Esophagus mucosa (tissue), 1 donor: ENCODE measurements at regions not wholly inside any gene's neighbourhood (a gene's known extent, or its start where the extent isn't known, plus 50 kb on each side); places are given as distances from the start of the nearest gene placed in this dataset.
A peak's percentile ranks its signal among the peaks of the same experiment; 100 is the strongest.
"Not testable (repeated sequence)": the region's sequence is repeated elsewhere in the genome, so short reads cannot be mapped to it uniquely, and the experiment has no call there.

Experiments
- ATAC-seq: fragments of 200-7000 bp; cut with Tn5 transposase; one replicate; pipeline ENCODE4 v1.9.1; 2020
- donor health status: DM: yes; HTN: yes; CAD: no.

DNA sequence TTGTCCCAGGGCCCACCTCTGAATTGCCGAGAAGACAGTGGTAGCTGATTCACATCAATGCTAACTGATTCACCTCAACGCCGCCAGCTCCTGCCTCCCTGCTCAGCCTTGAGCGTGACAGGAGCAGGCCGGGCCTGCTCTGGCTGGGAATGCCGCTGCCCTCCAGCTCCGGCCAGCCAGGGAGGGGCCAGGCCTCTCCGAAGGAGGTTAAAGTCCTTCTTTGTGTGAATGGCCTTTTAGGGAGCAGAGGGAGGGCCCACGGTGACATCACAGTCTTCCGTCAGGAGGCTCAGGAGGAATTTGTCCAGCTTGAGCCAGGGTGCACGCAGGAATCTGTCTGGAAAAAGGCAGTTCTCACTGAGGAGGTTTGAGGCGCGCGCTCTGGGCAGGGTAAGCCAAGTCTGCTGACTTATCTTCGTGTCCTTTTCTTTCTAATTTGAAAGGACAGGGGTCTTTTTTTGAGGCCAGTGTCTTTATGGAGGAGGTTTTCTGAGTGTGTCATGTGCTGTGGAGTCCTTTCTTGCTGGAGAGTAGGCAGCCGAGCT is 82.7 kb downstream of the C9orf152 start:
- ATAC-seq = peak; percentile 33

DNA sequence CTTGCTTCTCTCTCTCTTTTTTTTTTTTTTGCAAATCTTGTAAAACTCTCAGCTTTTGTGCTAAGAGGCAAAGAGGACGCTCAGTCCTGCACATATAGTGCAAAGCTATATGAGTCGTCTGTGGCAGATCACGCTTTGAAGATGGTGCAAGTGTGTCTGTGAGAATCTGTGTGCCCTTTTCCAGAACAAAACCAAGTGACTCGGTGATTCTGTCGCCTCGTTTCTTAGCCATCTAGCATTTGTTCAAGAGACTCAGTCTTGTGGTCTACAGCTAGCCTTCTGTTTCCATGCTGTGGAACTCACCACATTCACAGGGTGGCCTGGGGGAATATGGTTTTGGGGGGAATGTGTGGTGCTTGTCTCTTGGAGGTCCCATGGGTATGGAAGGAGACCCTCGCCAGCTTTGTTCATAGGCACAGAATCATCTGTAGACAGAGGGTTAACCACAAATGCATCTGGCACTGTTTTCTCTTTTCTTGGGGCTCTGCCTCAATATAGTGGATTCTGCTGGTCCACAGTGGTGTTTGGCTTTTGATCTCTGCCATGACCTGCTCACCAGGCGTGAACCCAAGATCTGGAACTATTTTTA is 82.1 kb downstream of the C9orf152 start:
- ATAC-seq = no peak

DNA sequence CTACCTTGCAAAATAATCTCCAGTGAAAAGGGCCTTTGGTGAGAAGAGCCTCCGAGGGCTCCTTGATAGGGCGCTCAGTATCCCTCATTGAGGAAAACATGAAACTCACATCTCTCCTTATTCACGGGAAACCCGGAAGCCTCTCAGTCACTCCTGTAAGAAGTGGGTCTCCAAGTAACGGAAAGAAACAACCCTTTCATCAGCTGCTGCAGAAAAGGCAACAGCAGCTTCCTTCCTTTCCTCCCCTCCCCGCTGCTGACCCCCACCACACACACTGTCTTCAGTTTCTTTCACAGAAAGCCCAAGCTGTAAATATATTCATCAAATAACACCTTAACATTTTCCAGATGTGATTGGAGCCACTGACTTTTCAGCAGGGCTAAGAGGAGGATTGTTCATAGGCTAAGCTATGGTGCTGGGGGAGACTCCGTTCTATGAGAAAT is 81.4 kb downstream of the C9orf152 start:
- no peak for ATAC-seq

DNA sequence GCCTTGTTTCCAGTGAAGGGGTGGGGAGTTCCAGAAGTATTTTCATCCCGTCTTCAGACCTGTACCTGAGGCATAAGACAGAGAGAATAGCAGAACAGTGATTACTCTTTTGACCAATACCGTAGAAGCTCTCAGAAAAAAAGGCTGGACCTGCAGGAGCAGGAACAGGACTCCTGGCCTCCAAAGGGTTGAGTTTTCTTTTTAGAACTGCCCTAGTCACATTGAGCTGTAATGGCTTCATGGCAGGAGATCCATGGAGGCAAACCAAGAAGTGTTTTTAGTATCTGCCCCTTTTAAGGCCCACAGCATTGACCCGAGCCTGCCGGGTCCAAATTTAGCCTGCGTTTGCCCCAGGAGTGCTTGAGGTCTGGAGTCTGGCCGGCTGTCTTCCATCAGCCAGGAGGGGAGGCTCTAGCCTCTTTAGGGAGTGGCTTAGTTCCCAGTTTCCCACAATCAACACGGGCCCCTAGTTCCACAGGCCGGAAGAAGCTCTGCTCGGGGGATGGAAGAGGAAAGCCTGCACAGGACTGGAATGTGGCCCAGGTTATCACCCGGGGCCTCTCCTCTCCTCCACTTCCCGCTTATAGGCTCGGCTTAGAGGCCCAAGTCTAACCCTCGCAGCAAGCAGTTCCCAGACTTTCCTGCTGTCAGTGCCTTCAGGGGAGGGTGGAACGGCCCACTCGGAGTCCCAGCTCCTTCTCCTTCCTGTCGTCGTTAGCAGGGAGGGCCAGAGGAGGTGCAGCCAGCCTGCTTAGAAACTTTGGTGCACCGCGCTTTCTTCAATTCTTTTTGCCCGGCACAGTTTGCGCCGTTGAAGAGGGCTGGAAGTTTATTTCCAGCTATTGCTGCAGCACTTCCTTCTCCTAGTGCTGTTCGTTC is 80.7 kb downstream of the C9orf152 start:
- ATAC-seq = peak; percentile 53

DNA sequence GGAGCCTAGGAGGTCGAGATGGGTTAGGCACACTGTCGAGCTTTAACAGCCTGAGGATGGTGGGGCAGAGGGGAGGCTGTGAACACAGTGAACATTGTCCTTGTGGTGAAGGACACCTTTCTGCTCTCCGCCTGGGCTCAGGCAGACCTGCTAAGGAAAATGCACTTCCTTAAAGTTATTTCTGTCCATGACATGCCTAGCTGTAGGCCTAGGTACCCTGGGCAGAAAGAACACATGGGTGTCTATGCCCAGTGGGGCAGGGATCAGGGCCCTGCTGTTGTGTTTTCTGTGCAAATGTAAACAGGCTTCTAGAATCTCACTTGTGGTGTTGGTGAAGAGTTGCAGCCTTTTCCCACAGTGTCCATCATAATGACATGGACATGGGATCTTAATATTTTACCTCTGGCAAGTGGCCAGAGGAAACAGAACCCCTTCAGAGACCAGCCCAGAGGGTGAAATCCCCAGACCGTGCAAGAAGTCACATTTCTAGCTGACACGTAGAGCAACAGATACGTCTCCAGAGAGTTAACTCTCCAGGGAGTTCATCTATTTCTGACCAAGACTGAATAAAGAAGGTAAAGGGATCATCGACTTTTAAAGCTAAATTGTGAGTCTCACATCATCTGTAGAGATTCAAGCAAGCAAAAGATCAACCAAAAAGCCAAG is 79.2 kb downstream of the C9orf152 start:
- ATAC-seq = peak; percentile 23

DNA sequence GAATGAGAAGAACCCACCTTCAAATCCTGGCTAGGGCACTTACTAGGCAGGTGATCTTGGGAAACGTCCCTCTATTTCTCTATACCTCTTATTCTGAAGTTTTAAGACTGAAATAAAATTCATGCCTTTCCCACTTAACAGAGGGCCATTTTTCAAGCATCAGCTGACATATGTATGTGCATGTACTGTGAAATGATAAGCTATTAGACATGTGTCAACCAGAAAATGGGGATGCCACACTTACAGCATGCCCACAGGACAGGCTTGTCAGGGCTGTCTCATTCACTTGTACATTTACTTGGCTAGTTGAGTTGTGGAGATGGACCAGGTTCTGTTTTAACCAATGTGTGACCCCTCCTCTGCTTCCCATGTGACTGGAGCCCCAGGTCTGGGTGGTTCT is 78.5 kb downstream of the C9orf152 start:
- no peak for ATAC-seq

DNA sequence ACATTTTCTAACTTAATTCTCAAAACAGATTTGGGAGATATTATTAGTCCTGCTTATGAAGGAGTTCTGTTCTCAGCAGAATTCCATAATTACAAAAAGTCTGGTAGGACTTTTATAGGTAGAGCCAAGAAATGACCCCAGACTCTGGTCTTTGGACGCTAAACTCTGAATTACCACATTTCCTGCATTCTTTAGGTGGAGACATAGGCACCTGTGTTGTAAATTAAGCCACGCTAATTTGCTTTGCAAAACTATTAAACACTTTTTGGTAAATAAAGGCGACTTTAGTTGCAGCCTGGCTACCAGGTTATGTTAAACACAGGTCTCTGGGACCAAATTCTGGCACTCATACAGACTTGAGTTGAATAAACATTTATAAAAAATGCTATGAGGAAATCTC is 77.7 kb downstream of the C9orf152 start:
- ATAC-seq = no peak

DNA sequence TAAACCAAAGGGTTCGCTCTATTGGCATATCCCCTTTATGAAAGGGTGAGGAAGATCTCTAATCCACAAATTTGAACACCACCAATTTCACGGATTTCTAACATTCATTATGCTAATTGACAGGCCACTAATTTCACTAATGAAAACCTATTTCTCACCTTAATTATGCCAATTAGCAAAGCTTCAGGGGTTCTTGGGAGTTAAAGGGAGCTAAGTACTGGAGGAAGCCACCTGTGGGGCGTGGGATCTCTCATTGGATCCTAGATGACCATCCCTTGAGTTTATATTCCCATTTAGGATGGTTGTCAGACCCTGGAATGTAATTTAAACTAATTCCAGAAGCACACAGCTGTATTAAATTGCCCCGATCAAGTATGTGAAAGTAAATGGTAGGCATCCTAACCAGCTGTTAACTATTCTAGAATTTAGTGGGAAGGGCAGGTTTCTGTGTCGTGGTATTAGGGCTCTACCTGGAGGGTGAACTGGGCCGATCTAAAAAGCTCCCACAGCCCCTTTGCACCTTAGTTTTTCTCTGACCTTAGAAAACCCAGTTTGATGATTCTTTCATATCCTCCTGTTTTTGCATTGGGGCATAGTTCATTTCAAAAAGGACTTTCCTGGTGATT is 77.1 kb downstream of the C9orf152 start:
- no peak for ATAC-seq

DNA sequence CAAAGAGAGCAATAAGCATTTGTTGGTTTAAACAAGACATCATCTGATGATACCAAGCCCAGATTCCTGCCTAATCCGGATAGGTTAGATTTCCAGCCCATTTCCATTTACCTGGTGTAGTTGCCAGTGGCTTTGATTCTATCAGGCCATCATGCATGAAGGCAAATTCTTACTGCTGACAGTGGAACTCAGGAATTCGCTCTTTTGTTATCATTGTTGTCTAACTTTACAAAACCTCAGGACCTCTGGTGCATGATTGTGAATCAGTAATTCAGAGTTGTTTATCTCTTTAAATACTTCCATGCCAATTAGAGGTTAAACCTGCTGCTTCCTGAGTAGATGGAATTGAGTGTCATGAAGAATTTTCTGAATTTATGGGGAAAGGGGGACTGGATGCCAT is 76.5 kb downstream of the C9orf152 start:
- no peak for ATAC-seq

DNA sequence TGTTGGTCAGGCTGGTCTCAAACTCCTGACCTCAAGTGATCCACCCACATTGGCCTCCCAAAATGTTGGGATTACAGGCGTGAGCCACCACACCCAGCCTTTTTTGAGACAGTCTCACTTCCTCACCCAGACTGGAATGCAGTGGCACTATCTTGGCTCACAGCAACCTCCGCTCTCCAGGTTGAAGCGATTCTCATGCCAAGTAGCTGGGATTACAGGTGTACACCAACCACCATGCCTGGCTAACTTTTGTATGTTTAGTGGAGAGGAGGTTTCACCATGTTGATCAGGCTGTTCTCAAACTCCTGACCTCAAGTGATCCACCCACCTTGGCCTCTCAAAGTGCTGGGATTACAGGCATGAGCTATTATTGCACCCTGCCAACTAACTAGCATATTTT is 75.4 kb downstream of the C9orf152 start:
- ATAC-seq = not testable (repeated sequence)

DNA sequence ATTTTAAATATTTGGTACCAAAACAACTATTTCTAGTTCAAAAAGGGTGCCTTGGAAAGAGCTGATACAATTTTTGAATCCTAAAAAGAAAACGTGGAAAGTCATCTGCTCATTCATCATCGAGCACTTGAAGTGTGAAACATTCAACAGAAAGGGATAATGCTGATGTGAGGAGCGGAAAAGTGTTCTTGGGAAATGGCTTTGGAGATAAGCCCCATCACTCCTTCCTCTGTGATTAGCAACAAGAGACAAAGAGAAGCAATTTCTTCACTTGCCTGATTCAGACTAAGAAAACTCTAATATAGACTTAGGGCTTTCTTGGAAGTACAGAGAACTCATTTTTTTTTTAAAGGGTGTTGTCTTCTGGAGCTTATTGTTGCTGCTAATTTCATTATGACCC is 74.9 kb downstream of the C9orf152 start:
- no peak for ATAC-seq

DNA sequence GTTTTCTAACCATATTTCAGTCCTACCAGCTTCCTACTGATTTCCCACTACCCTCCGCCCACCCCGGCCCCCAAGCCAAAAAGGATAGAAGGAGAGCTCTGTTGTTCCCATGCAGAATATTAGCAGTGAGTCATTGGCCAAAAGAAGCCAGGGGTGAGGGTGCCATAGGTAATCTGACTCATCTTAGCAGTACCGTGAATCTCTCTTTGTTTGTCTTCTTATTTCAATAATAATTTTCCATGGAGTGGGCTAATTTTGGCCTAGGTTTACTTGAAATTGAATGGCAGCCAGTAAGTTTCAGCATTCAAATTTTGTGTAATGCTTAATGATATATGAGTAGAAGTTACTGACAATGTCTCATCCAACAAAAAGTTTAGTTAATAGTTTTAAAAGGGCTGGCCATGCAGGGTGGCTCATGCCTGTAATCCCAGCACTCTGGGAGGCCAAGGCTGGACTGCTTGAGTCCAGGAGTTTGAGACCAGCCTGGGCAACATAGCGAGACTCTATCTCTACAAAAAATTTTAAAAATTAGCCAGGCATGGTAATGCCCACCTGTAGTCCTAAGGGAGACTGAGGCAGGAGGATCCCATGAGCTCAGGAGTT is 74.2 kb downstream of the C9orf152 start:
- no peak for ATAC-seq

DNA sequence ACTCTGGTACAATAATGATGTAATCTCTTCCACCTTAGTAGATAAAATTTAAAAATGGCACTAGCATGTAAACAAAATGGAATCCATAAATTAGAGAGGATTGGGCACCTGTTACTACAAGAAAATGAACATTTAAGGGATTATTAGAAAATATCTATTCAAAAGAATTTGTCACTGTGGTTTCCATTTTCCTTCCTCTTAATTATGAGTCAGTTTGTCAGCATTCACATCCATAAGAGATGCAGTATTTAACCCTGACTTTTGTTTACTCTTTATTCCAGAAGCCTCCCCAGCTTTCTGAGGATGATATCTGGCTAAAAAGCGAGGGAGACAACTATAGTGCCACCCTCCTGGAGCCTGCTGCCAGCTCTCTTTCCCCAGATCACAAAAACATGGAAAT is 72.1 kb downstream of the C9orf152 start:
- ATAC-seq = no peak

DNA sequence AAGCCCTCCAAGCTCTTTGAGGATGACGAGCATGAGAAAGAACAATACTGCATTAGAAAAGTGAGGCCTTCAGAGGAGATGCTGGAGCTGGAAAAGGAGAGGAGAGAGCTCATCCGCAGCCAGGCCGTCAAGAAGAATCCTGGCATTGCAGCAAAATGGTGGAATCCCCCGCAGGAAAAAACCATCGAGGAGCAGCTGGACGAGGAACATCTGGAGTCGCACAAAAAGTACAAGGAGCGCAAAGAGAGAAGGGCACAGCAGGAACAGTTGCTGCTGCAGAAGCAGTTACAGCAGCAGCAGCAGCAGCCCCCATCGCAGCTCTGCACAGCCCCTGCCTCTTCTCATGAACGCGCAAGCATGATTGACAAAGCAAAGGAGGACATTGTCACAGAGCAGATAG is 71.2 kb downstream of the C9orf152 start:
- ATAC-seq = no peak

DNA sequence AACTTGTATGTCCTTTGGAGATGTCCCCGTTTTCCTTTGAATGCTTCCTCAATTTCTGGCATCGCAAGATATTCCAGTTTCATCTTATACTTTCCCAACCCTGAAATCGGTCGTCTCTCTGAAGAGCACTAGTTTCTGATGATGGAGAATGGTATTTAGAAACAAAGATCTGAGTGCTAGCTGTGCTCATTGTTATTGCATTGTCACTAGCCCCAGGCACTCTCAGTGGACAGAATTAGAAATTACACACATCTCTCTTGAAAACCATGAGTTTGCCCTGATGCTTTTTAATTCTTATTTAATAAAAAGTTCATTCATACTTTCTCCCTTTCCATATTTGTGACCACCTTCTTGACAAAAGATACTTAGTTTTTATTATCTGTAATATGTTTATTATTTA is 67.7 kb downstream of the C9orf152 start:
- no peak for ATAC-seq

DNA sequence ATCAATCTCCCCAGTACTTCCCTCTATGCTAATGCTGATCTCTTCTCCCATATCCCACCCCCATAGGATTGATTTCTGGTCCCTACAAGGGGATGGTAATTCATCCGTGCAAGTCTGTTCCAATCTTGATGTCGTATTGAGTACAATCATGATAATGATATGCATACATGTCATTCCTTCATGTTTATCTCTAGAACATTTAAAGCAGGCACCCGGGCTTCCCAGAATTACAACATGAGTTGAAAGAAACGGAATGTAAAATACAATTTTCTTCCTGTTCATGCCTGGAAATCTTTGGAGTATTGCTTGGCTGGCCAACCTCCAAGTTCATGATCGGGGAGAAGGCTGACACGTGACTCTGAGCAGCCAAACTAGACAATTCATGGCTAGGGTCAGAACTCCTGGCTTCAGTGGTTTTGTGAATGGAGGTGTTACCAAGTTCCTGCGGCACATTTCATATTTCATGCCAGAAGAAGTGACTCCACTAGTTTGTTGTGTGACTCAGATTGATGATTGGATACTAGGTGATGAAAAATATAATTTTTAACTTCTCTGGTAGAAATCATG is 66.6 kb downstream of the C9orf152 start:
- ATAC-seq = no peak

DNA sequence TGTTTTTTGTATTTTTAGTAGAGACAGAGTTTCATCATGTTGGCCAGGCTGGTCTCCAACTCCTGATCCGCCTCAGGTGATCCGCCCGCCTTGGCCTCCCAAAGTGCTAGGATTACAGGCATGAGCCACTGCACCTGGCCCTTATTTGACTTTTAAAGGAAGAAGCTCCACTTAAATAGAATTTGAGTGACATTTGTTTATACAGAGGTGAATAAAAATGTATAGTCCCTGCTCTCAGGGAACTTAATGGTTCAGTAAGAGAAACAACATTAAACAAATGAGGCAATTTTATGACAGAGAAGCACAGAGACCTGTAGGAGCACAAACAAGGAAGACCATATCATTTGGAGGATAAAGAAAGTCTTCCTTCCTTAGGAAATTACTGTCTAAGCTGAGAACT is 65.7 kb downstream of the C9orf152 start:
- ATAC-seq = no peak

DNA sequence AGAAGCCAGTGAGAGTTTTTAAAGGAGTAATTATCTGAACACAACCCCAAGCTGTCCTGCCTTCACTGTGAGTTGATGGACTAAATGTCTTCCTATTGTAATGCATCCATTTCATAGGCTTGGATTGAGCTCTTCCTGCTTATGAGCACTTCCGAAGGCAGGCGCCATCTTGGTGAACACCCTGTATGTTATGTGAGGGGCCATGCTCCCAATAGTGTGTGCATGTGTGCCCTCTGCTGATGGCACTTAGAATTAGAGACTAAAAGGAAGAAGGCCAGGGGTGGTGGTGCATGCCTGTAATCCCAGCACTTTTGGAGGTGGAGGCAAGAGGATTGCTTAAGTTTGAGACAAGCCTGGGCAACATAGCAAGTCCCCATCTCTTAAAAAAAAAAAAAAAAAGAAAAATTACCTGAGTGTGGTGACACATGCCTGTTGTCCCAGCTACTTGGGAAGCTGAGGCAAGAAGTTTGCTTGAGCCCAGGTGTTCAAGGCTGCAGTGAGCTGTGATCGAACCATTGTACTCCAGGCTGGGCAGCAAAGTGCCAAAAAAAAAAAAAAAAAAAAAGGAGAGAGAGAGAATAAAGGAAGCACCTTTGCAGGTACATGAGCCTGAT is 65.0 kb downstream of the C9orf152 start:
- peak; percentile 24 for ATAC-seq

DNA sequence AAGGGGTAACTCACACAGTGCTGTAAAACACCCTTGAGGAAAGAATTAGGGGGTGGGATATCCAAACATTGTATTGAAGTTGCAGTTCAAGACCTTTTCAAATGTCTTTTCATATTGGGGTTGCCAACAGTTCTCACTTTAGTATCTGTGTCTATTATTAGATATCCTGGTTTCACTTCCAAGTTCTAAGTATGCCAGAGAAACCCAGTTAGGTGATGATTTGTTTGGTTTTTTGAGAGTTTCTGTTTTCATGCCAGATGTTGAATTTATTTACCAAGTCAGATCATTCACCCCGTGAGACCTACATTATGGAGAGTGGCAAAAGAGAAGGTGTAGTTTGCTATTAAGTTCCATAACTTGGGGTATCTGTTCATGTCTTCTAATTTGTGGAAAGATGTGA is 64.5 kb downstream of the C9orf152 start:
- ATAC-seq = peak; percentile 17

DNA sequence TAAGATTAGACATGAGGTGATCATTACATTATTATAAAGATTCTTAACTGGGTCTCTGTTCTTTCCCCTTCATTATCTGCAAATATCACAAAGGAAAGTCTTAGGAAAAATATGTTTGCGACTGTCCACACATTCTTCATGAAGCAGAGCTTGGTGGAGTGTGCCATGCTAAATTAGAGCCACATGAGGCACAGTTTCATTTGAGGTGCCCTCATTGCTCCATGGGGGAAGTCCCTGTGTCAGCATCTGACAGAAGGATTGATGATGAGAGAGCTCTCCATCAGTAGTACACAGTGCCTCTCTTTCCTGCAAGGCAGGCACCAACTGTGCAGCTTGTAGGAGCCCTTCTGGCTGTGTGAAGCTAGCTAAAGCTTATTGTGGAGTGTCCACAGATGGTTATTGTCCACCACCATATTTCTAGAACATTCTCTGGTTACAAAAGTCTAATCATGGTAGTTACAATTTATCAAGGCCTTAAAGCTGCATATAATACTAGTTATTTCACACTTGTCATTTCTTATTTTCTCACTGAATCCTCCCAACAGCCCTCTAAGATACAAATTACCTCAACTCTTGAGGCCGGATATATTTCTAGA is 63.9 kb downstream of the C9orf152 start:
- peak; percentile 35 for ATAC-seq

DNA sequence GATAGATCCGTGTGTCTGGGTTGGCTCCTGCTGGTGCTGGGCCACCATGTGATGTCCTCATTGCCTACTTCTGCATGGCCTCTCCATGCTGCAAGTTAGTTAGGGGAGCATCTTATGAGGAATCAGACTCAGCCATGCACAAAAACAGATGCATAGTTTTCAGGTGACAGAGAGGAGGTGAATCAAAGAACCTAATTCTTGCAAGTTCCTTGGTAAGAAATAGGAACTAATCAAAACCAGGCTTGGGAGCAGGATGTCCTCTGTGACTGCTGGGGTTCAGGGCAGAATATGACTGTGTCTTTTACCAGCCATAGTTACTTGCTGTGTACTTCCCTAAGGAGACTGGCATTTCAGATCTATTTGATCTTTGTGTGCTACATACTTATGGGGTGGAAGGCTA is 61.6 kb downstream of the C9orf152 start:
- ATAC-seq = no peak
